HG03064 (cell line): ENCODE measurements at regions not wholly inside any gene's neighbourhood (a gene's known extent, or its start where the extent isn't known, plus 50 kb on each side); places are given as distances from the start of the nearest gene placed in this dataset.
"Not testable (repeated sequence)": the region's sequence is repeated elsewhere in the genome, so short reads cannot be mapped to it uniquely, and the experiment has no call there.

Source experiments
- ATAC-seq: cut with Tn5 transposase; IDR thresholded peaks from one replicate; pipeline ENCODE4 v1.9.1; 2021; ENCODE audit warnings: low read depth; ENCODE audit not compliant: unreplicated experiment

GRCh38 chr15:84534561-84535235 is 66.1 kb upstream of the ZSCAN2 start:
- not testable (repeated sequence) for ATAC-seq

GRCh38 chr15:84536181-84536580 is 64.6 kb upstream of the ZSCAN2 start:
- not testable (repeated sequence) for ATAC-seq

GRCh38 chr15:84544586-84544985 is 56.2 kb upstream of the ZSCAN2 start:
- ATAC-seq: not testable (repeated sequence)

GRCh38 chr15:84547150-84547549 is 53.7 kb upstream of the ZSCAN2 start:
- not testable (repeated sequence) for ATAC-seq

- not testable (repeated sequence) for ATAC-seq
Measured at GRCh38 chr15:84550503-84550902, 50.3 kb upstream of the ZSCAN2 start.
